Head of caudate nucleus (tissue), 42 donors: ENCODE measurements at regions not wholly inside any gene's neighbourhood (a gene's known extent, or its start where the extent isn't known, plus 50 kb on each side); places are given as distances from the start of the nearest gene placed in this dataset.
"Not testable (repeated sequence)": the region's sequence is repeated elsewhere in the genome, so short reads cannot be mapped to it uniquely, and the experiment has no call there.

Experiments used
- DNase-seq, 42 donors: peaks; one replicate each; pipeline versions ENCODE4 v3.0.0 to v3.0.0-alpha.2; 2020 to 2021; ENCODE audit warnings: mixed read lengths in 7 of 42
- intact Hi-C: fragments of 100-400 bp; cut with DNase I; formaldehyde crosslinking; loops from one replicate; pipeline ENCODE4 v1.15.0; 2022

- intact Hi-C loops, result no loop called here
Observed at GRCh38 chrY:26638063-26638462, 1016.1 kb downstream of the CDY1 start.

GRCh38 chrY:26645856-26646255 is 1023.9 kb downstream of the CDY1 start:
- DNase-seq, intact Hi-C loops: not testable (repeated sequence)

More at GRCh38 chrY:26638063-26638462, 1016.1 kb downstream of the CDY1 start:
- DNase-seq, result no peak

GRCh38 chrY:26648240-26648639 is 1026.3 kb downstream of the CDY1 start:
- DNase-seq, intact Hi-C loops: not testable (repeated sequence)

GRCh38 chrY:26664245-26664644 is 1042.3 kb downstream of the CDY1 start:
- DNase-seq, intact Hi-C loops: not testable (repeated sequence)

GRCh38 chrY:26666691-26667090 is 1044.8 kb downstream of the CDY1 start:
- intact Hi-C loops, result not testable (repeated sequence)
- DNase-seq, result peak in 3 of 42 donors; percentile 21 to 42 (median 36)

- DNase-seq, intact Hi-C loops: not testable (repeated sequence)
Observed at GRCh38 chrY:26669243-26669642, 1047.3 kb downstream of the CDY1 start.

- intact Hi-C loops, result not testable (repeated sequence)
- DNase-seq, result peak in 13 of 42 donors; percentile 0 to 67 (median 11)
Observed at GRCh38 chrY:26670360-26670871, 1048.5 kb downstream of the CDY1 start.

GRCh38 chrY:26670881-26671879 is 1049.3 kb downstream of the CDY1 start:
- intact Hi-C loops, result not testable (repeated sequence)
- peak in 15 of 42 donors; percentile 2 to 79 (median 31) for DNase-seq
